Erythroblast (primary cell): ENCODE measurements at regions not wholly inside any gene's neighbourhood (a gene's known extent, or its start where the extent isn't known, plus 50 kb on each side); places are given as distances from the start of the nearest gene placed in this dataset.
"Not testable (repeated sequence)": the region's sequence is repeated elsewhere in the genome, so short reads cannot be mapped to it uniquely, and the experiment has no call there.

Experiments
- DNase-seq, 2 experiments: peaks; one replicate each; lab custom pipeline; 2025; lab: John Stamatoyannopoulos, UW
- GATA1 ChIP-seq: IDR thresholded peaks from 2 replicates; pipeline ENCODE4 v1.6.1; 2011; ENCODE audit warnings: low read depth, mild to moderate bottlenecking, control low read depth, low read length, moderate library complexity
- POLR2A ChIP-seq: IDR thresholded peaks from 2 replicates; pipeline ENCODE4 v1.6.1; 2011; ENCODE audit warnings: mild to moderate bottlenecking, low read length

DNA sequence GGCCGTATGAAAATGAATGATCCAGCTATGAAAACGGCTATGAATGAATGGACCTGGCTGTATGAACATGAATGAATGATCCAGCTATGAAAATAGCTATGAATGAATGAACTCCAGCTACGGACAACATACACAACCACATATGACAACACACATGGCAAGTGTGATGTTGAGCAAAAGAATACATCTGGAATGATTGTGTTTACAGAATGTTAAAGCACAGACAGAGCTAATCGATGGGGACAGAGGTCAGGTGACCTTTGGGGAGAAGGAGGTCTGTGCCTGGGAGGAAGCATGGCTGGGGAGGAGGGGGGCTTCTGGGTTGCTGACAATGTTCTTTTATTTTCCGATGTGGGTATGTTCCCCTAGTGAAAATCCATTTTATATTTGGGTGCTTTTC is 174.0 kb upstream of the WSCD1 start:
- TF ChIP-seq POLR2A = no peak
- TF ChIP-seq GATA1 = no peak
- no peak for DNase-seq

DNA sequence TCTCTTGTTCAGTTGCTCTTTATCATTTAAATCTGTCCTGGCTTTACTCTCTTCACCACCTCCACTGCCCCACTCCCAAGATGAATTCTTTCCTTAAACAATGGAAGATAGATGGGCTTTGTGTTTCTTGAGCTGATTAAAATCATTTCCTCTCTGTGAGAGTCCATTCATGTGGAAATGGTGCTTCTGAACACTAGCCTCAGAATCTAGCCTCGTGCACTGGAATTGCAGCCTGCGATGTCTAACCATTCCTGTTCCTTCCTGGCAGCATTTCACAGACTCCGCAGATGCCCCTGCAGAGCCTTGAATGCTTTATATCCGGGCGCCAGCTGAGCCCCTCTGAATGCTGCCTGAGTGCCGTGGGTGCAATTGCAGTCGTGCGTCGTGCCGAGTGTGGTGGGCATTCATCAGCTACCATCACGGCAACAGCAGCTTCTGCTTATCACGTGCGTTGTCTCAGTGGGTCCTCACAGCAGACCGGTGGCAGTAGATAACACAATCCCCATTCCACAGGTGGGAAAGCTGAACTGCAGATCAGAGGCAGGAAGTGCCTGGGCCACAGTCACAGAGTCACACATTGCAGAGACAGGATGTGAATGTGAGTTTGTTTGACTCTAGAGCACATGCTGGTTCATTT is 172.8 kb upstream of the WSCD1 start:
- no peak for TF ChIP-seq GATA1
- no peak for TF ChIP-seq POLR2A
- no peak for DNase-seq

DNA sequence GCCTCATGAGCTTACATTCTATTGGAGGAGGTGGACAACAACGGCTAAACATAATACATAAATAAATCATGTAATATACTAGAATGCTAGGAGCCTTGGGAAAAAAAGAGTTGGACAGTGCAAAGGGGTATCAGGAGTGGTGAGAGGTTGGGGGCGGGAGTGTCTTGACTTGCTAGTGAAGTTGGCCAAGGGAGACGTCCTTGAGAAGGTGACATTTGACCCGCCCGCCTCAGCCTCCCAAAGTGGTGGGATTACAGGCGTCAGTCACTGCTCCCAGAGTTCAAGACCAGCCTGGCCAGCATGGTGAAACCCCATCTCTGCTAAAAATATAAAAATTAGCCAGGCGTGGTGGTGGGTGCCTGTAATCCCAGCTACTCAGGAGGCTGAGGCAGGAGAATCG is 172.2 kb upstream of the WSCD1 start:
- not testable (repeated sequence) for DNase-seq

DNA sequence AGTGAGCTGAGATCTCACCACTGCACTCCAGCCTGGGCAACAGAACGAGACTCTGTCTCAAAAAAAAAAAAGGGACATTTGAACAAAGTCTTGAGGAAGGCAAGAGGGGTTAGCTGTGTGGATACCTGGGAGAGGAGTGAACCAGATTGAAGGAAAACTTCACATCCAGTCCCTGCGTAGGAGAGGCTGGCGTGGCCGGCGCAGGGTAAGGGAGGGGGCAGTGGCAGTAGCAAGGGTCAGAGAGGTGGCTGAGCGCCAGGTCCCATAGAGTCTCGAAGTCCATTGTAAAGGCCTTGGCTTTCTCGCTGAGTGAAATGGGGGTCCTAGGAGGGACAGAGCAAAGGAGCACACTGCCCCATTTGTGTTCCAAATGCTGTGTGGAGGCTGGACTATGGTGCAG is 171.8 kb upstream of the WSCD1 start:
- TF ChIP-seq GATA1 = no peak
- TF ChIP-seq POLR2A = no peak
- no peak for DNase-seq

DNA sequence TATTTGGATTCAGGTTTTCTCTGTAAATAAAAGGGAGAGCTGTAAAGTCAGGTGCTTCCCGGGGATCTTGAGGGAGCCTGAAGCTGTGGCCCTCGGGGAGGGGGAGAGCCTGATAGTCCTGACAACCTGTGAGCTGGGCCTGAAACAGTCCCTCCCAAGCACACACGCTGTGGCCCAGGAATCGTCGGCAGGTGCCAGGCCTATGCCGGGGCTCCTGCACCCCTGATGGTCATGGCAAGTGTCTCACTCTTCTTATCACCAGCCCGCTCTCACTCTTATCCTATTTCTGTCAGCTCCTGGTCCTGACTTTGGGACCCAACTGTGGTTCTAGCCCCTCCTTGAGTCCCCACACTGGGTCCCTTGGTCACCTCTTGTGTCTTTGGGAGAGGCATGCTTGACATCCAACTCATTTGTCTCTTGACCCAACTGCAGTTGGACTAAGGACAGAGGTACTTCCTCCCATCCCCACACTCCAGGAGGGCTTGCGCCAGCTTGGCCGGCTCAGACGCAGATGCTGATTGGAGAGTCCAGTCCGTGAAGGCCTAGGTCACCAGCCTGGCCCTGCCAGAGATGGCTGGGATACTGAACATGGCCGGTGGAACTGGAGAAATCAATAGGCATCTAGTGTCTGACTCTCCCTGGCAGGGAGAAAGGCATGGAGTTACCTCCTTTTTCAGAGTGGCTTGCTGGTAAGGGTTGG is 170.5 kb upstream of the WSCD1 start:
- no peak for TF ChIP-seq GATA1
- DNase-seq = no peak

DNA sequence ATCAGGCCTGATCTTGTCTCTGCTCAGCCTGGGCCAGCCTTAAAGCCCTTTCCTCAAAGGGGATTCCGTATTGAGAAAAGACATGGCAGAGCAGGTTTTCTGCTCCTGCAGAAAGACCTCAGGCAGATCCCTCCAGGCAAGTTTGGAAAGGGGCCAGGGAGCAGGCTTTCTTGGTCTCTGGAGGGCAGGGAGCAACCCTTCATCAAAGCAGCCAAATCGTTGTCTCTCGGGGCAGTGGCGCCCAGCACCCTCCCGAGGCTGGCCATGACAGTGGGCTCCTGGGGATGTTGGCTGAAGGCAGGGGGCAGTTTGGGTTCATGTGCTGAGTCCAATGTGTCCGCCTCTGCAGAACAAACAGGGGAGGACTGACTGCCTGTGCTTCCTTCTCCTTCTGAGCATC is 168.4 kb upstream of the WSCD1 start:
- TF ChIP-seq GATA1 (no peak), POLR2A (no peak)
- no peak for DNase-seq

DNA sequence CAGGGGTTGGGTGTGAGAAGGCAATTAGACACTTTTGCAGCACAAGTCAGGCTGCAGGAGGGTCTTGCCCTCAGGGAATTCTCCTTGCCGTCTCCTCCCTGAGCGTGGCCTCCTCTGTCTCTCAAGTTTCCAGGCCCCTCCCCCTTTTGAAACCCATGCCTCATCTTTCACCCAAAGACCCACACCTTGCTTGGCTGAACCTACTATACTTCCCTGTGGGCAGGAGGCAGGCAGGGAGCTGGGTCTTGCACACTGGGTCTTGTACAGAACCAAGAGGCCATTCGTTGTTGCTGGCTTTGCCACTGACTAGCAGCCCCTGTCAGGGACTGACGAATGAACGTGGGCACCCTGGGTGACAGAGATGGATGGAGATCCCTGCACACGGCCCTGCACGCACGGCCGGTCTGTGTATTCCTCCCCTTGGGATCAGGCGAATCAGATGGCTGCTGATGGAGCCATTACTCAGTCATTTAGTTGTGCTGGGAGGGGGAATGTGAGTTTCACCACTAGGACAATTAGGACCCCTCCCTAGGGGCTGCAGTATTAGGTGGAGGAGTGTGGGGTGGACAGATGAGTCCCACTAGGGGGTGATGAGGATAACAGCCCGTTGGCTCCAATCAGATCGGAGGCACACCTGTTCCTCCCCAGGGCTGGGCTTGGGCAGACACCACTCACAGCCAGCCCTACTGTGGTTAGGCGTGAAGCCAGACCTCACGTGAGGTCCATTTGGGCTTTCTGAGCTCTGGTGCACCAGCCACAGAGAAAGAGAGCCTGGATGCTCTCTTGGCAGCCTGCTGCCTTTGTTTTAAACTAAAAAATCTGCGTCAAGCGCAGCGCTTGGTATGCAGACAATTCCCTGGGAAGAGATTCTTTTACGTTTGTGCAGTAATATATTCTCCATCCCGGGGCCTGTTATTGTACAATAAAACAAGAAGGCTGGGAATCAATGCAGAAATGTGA is 167.7 kb upstream of the WSCD1 start:
- TF ChIP-seq GATA1 = no peak
- TF ChIP-seq POLR2A = no peak
- no peak for DNase-seq

DNA sequence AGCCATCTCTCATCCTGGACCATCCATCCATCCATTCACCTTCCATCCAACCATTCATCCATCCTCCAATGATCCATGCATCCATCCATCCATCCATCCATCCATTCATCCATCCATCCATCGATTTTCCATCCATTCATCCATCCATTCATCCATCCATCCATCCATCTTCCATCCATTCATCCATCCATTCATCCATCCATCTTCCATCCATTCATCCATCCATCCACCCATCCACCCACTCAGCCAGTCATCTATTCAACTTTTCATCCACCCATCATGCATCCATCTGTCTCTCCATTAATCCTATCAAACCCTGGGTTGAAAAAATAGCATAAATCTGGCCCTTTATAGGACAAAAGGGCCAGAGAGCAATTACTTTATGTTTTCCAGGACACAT is 158.3 kb upstream of the WSCD1 start:
- no peak for TF ChIP-seq POLR2A

DNA sequence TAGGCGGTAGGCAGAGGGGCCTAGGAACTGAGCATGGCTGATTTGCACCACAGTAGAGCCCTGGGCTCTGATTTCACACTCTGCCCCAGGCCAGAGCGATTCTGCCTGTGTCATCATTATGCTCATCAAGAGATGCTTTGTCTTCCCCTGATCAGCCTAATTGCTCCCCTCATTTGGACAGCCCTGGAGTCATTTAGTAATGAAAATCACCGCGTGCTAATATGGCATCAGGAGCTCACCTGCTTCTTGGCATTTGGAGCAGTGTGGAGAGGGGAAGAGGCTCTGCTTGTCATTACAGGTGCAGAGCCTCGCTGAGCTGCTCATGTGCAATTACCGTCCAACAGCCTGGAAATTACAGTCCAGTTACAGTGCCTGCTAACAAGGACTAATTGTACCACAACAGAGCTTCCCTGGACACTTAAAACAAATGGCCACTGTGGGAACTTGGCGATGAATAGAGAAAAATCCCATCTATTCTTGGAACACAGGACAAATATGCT is 157.1 kb upstream of the WSCD1 start:
- TF ChIP-seq POLR2A (no peak), GATA1 (no peak)

More for the DNA sequence above, 158.3 kb upstream of the WSCD1 start:
- DNase-seq = no peak

DNA sequence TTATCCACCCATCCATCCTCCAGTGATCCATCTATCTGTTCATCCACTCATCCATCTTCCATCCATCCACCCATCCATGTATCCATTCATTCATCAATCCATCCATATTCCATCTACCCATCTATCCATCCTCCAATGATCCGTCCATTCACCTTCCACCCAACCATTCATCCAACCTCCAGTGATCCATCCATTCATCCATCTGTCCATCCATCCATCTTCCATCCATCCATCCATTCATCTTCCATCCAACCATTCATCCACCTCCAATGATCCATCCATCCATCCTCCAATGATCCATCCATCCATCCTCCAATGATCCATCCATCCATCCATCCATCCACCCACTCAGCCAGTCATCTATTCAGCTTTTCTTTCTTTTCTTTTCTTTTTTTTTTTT is 156.5 kb upstream of the WSCD1 start:
- DNase-seq = no peak
- no peak for TF ChIP-seq POLR2A
- no peak for TF ChIP-seq GATA1

More for the DNA sequence above, 157.1 kb upstream of the WSCD1 start:
- DNase-seq = no peak

DNA sequence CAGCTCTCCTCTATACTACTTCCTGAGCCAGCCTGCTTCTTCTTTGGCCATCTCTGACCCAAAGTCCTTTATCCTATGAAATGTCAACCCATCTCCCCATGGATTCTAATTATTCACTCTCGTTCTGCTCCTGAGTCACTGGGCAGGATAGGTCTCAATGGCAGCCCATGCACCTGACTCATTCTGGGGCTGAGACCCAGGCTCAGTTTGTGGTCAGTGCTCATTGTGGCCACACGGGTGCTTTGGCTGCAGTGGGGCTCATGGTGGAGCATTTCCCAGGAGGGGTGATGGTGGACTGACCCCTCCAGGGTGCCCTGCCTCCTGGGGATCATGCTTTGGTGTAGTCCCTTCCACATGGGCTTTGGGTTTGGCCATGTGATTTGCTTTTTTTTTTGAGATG is 154.8 kb upstream of the WSCD1 start:
- no peak for TF ChIP-seq POLR2A
- no peak for TF ChIP-seq GATA1
- no peak for DNase-seq

DNA sequence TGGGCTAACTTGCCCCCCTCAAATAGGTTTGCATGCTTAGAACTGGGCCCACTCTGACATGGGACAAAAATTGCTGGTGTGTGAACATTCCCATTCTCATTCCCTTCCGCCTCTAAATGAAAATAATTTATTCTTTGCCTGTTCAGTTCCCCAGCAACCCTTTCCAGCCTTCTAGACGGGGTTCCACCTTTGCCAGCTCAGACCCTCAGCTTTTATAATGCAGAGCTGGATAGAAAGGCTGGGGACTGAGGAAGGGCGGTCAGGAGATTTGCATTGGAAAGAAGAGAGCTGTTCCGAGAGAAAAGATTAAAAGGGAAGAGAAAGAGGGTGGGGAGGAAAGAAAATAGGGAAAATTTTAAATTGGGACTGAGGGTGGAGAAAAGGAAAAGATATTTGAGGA is 151.1 kb upstream of the WSCD1 start:
- DNase-seq = no peak
- TF ChIP-seq POLR2A = no peak
- TF ChIP-seq GATA1 = no peak

DNA sequence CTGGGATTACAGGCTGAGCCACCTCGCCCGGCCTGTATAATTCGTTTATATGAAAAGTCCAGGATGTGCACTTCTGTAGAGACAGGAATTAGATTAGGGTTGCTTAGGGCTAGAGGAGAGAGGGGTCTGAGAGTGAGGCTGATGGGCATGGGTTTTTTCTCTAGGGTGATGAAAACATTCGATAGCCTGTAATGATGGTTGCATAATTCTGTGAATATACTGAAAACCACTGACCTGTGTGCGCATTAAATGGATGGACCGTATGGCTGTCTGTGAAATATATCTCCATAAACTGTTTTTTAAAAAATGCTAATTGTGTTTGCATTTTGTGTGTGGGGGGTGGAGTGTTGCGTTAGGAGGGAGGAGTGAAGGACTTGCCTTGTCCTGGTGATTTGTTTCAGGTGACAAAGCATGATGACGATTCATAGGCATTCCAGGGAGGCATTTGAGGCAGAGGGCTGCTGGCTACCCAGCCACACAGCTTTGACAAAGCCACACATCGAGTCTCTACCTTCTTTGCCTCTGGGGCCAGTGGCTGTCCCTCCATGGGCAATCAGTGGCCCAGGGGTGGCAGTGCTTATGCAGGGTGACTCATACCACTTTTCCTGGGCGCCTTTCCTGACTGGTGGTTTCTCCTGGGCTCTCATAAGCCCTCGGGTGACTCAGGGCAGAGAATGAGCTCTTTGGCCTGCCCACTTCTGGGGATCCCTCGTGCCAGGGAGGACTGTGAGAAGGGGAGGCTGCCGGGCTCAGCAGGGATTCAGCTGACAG is 148.5 kb upstream of the WSCD1 start:
- no peak for DNase-seq

More for the DNA sequence above, 148.5 kb upstream of the WSCD1 start:
- TF ChIP-seq POLR2A = no peak
- TF ChIP-seq GATA1 = no peak
